ENCODE measurements at regions not wholly inside any gene's neighbourhood (a gene's known extent, or its start where the extent isn't known, plus 50 kb on each side); places are given as distances from the start of the nearest gene placed in this dataset.

GRCh38 chr6:98530732-98531131, 303.6 kb upstream of the POU3F2 start:
- DNase-seq (ENCODE audit: low read depth, low spot score), result no peak

DNA sequence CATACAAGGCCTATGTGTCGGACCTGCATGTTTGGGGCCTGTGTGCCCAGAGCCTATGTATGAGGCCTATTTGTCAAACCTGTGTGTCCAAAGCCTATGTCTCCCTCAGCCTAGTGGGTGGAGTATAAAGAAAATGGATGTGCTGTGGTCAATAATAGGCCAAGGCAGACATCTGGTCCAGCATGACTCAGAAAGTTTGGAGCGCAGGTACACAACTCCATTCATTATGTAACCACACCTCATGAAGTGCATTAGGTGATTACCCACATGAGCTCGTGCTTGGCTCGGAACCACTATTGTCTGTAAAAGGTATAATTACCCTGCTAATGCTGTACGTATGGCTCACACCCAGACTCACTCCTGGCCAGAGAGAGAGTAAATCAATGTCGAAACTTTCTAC, 302.4 kb upstream of the POU3F2 start:
- no peak for DNase-seq (ENCODE audit: low read depth, low spot score)

- DNase-seq (ENCODE audit: low read depth, low spot score), result no peak
Observed at GRCh38 chr6:98539741-98540140, 294.6 kb upstream of the POU3F2 start.

DNA sequence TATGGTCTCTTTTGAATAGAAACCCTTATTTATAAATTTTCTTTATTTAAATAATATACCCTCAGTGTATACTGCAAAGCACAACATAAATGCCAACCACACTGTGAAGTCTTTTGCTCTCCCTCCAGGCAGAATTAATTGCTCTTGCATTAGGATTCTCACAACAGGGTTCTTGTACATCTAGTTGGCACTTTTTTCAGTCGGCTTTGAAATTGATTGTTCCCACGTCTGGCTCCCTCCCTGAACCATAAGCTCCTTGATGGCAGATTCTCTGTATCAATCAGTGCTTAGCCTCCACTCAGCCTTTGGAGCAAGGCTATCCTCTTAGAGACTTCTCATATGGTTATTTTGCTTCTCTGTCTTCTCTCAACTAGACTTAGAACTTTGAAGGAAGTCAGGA, 288.0 kb upstream of the POU3F2 start:
- no peak for DNase-seq (ENCODE audit: low read depth, low spot score)

DNA sequence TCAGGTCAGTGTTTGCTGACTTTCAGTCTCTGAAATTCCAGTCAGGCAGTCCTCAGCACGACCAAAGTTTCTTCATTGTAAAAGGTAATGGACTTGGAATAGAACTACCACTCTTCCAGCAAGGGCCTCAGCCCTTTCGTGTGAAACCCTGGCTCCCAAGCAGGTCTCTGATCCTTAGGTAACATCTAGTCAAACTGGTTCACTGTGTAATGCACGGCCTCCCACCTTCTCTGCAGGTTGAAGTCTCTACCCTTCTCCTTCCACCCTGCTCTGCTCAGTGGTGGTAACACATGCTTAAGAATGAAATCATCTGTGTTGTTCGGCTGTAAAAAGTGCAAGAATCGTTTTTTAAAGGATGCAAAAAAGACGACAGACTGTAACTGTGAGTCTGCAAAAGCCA, 287.2 kb upstream of the POU3F2 start:
- DNase-seq (ENCODE audit: low read depth, low spot score), result no peak

DNA sequence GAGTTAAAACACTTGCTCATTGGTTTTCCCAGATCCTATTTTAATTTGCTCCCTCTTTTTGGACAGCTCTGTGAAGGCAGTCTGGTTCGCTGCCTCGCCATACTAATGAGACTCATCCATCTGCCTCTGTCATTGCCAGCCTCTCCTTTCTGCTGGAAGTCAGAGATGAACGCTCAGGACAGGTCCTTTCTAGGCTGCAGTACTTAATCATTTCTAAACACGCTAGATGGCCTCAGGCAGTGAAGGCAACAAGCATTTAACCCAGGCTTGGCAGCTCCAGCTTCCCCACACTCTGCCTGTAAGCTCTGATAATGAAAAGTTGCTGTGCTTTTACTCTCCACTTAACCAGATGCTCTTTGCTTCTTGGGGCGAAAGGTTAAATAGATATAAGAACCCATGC, 286.7 kb upstream of the POU3F2 start:
- DNase-seq (ENCODE audit: low read depth, low spot score), result no peak

- DNase-seq (ENCODE audit: low read depth, low spot score), result no peak
Observed at GRCh38 chr6:98548301-98548700, 286.1 kb upstream of the POU3F2 start.

DNA sequence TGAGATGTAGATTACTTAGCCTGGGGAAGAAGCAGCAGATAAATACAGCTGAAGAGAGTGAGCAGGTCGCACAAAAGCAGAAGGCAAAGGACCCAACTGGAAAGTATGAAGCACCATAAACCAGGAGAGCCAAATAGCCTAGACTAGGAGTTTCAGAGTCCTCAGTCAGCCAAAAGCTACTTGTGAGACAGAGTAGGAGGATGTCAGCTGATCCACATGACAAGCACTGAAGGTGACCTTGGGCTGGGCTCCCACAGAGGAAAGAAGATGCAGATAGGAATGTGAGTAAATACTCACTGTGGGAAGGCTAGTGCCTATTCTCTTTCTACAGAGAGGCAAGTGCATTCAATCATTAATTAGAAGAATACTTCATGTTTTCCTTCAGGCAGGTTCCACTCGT, 274.0 kb upstream of the POU3F2 start:
- no peak for DNase-seq (ENCODE audit: low read depth, low spot score)

GRCh38 chr6:98560841-98561240, 273.5 kb upstream of the POU3F2 start:
- DNase-seq (ENCODE audit: low read depth, low spot score), result no peak

DNA sequence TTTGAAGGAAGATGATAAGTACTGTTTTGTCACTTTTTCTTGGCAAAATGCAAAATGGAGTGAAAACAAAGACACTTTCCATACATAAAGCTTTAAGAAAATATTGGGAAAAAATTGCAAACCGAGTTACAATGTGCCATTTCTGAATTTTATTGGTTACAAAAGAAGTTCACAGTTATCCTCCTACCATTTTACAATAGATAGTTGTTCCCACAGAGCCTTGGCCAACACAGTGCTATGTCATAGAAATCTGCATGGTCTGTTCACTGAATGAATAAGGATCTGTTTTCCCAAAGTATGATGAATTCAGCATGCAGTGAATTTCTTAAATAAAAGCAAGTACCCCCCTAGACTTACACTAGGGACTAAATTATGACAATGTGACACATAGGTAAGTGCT, 268.2 kb upstream of the POU3F2 start:
- DNase-seq (ENCODE audit: low read depth, low spot score), result no peak

DNA sequence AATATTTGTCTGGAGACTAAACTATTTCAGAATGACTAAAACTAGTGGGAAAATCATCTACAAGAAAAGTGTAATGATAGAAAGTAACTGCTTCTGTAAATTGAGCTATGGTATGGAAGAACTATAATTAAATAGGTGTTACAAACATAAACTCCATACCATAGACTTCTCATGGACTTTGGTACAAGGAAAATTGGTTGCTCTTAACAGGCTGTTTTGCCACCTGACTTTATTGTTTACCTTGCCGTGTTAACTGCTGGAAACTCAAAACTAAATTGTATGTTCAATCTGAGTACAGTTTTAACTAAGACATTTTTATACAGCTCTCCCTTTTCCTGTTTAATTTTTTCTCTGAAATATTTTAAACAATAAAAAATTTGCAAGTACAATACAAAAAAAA, 261.8 kb upstream of the POU3F2 start:
- DNase-seq (ENCODE audit: low read depth, low spot score), result no peak

- DNase-seq (ENCODE audit: low read depth, low spot score), result no peak
Observed at GRCh38 chr6:98574984-98575383, 259.4 kb upstream of the POU3F2 start.

DNA sequence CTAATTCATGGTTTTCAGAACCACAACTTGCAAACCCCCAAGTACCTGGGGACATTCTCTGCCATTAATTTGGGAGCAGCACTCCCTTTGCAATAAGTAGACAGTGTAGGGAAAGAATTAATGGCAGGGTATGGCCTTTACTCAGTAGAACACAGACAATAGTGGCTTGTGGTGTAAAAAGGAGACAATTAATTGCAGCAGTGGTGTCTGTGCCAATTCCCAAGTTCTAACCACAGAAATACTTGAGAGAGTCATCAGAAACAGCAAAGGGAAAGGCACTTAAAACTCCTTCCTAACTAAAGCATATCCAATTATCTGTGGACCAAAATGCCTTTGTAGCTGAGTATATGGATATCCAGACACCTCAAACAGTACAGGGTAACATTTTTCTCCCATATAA, 257.6 kb upstream of the POU3F2 start:
- no peak for DNase-seq (ENCODE audit: low read depth, low spot score)

GRCh38 chr6:98578016-98578415, 256.4 kb upstream of the POU3F2 start:
- no peak for DNase-seq (ENCODE audit: low read depth, low spot score)

- no peak for DNase-seq (ENCODE audit: low read depth, low spot score)
Observed at GRCh38 chr6:98579079-98579478, 255.3 kb upstream of the POU3F2 start.

DNA sequence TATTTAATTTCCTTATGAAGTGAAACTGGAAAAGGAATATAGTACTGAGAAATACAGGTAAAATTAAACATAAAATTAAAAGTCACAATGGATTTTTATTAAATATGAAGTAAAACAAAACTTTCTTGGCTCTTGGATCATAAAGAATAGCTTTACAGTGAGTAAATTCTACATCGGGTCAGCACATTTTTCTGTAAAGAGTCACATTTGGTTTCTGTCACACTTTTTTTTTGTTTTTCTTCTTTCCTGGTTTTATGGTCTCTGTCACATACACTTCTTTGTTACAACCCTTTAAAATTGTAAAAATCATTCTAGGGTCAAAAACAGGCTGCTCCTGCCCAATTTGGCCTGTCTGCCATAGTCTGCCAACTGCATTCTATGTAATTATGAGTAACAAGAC, 254.4 kb upstream of the POU3F2 start:
- no peak for DNase-seq (ENCODE audit: low read depth, low spot score)

DNA sequence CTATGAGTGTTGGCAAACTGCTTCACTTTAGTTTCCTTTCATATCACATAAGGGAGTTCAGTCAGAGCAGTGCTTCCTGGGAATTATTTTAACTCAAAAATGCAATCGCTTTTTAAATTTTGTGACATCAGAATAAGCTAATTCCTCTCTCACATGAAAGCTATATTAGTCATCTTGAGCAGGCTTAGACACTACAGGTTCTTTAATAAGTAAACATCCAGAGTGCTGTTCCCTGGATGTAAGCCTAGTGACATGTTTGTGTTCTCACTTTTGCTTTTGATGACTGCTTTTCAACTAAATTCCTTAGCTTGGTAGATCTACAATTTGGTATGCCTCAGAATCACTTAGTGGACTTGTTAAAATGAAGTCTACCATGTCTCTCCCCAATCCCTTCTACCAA, 252.7 kb upstream of the POU3F2 start:
- DNase-seq (ENCODE audit: low read depth, low spot score), result no peak

GRCh38 chr6:98583506-98583905, 250.9 kb upstream of the POU3F2 start:
- DNase-seq (ENCODE audit: low read depth, low spot score), result no peak

- DNase-seq (ENCODE audit: low read depth, low spot score), result no peak
Observed at GRCh38 chr6:98586163-98586562, 248.2 kb upstream of the POU3F2 start.

DNA sequence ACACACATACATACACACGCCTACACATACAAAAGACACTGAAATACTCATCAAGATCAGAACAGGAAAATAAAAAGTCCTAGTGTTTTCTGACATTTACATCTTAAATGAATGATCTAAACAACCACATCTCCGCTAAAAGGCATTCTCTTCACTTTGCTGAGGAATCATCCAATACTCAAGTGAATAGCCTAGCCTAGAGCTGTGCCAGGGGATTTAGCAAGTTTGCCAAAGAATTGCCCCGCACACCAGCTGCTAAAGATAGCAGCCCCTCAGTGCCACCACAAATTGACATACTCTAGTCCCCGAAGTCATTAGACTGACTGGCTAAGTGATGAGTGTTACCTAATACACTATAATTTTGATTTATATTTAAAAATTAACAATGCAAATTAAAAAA, 246.8 kb upstream of the POU3F2 start:
- DNase-seq (ENCODE audit: low read depth, low spot score), result no peak

GRCh38 chr6:98589536-98589935, 244.8 kb upstream of the POU3F2 start:
- DNase-seq (ENCODE audit: low read depth, low spot score), result no peak

DNA sequence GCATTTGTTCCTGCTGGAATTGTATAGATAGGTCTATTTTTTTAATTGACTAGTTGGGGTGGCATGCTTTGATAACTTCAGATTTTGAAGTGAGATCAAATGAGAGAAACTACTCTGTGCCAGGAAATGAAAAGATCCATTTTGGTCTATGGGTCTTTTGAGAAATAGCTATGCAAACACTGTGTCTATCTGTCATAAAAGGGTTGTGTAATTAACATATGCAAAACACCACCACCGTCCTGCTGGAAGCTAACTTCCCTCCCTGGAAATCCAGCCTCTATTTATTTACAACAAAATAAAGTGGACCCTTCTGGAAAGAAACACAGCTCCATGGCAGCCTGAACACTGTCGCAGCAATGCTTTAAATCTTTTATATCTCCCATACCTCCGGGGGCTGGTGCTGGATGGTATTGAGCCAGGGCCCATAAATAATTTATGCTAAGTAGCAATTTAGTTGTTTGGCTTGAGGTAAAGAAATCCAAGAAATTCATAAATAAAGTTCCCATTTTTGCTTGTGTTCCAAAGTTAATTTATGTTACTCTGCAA, 244.2 kb upstream of the POU3F2 start:
- no peak for DNase-seq (ENCODE audit: low read depth, low spot score)

DNA sequence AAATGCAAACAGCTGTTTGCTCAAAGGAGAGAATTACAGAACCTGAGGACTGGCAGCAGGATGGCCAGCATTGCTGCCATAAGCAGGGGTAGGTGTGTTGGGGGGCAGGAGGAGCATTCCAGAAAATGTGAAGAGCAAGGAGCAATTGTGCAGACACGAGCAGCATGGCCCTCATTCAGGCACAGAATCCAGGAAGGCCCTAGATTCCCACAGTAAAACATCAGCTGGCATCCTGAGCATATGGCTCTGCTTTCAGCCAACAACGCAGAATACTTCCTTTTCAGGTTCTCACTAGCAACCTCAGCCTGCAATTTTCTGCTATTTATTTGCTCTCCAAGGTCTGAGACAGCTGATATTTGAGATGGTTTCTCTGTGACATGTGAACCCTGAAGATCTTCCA, 243.4 kb upstream of the POU3F2 start:
- no peak for DNase-seq (ENCODE audit: low read depth, low spot score)

- no peak for DNase-seq (ENCODE audit: low read depth, low spot score)
Observed at GRCh38 chr6:98593676-98594075, 240.7 kb upstream of the POU3F2 start.

- DNase-seq (ENCODE audit: low read depth, low spot score), result no peak
Observed at GRCh38 chr6:98601716-98602115, 232.7 kb upstream of the POU3F2 start.
